Stimulated activated CD8-positive, alpha-beta memory T cell treated with anti-CD3 and anti-CD28 coated beads, Interleukin-15, amount 100 ng/mL, for 1 hour (primary cell): ENCODE measurements at regions not wholly inside any gene's neighbourhood (a gene's known extent, or its start where the extent isn't known, plus 50 kb on each side); places are given as distances from the start of the nearest gene placed in this dataset.

Source experiments
- DNase-seq: peaks from one replicate; pipeline ENCODE4 v3.0.0-alpha.2; 2020; ENCODE audit warnings: low read depth

DNA sequence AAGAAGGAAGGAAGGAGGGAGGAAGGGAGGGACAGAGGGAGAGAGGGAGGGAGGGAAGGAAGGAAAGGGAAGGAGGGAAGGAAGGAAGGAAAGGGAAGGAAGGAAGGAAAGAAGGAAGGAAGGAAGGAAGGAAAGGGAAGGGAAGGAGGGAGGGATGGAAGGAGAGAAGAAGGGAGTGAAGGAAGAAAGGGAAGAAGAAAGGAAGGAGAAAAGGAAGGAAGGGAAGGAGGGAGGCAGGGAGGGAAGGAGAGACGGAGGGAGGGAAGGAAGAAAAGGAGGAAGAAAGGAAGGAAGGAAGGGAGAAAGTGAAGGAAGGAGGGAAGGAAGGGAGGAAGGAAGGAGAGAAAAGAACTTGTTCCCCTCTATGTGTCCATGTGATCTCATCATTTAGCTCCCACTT is 465.0 kb downstream of the KCTD8 start:
- DNase-seq, result no peak

DNA sequence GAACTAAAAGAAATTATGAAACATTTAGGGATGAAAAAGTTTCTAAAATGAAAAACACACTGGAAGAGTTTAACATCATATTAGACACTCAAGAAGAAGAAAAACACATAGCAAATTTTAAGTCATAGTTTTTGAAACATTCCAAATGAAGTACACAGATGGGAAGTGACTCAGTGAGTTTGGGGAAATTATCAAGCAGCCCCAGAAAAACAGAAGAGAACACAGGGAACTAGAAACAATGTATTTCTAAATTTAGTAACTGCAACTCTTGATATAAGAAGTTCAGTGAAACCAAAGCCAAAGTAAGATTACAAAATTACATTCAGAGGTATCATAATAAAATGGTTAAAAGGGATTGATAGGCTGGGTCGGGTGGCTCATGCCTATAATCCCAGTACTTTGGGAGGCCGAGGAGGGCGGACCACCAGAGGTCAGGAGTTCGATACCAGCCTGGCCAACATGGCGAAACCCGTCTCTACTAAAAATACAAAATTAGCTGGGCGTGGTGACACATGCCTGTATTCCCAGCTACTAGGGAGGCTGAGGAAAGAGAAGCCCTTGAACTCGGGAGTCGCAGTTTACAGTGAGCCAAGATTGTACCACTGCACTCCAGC is 461.2 kb downstream of the KCTD8 start:
- DNase-seq, result no peak

DNA sequence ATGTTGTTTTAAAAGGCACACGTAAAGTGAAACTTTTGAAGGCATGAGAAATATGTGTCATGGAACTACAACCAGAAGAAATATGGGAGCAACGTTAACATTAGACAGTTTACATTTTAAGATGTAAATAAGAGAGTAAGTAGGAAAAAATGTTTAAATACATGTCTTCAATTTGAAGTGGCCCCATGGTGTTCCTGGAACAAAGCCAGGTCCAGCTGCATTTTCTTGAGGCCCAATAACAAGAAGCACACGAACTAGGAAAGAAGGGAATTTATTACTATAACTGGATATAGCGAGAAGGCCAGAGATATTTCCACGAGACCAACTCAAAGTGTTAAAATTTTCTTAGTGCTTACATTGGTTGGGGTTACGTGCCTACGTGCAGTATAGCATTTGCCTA is 458.1 kb downstream of the KCTD8 start:
- DNase-seq, result no peak

DNA sequence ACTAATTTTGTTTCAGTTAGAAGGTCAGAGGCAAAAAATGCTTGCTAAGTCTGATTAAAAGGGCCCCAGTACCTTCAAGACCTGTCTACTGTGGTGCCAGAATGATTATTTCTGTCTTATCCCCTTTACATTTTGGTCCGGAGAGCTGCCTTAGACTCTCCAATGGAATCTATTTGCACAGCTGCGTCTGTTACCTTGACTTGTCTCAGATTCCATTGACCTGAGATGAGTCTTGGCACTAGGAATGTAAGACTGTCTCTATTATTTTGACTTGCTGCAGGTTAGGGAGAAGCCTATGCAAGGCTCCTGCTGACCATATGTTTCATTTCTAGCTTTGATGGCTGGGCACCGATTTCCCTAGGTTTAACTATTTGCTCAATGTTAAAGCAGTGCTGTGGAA is 457.6 kb downstream of the KCTD8 start:
- DNase-seq, result no peak

DNA sequence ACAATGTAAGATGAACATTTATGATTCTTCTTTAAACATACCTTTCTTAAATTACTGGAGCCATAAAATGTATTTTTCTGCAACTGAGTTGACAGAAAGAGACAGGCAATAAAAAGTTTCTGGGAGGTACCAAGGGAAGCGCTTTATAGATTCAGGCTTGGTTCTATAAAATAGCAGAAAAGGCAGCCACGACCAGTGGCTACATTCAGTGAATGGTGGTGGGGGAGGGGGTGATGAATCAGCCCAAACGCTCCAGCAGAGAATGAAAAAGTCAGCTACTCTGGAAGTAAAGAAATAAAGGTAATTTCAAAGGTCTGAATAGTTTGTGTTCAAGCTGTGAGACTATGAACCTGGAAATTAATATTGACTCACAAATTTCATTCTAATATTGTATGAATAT is 456.1 kb downstream of the KCTD8 start:
- no peak for DNase-seq

GRCh38 chr4:43993196-43993902 is 455.3 kb downstream of the KCTD8 start:
- DNase-seq, result no peak

GRCh38 chr4:43999669-44000068 is 448.9 kb downstream of the KCTD8 start:
- no peak for DNase-seq

GRCh38 chr4:44002368-44002767 is 446.2 kb downstream of the KCTD8 start:
- DNase-seq, result no peak

GRCh38 chr4:44016570-44017421 is 431.8 kb downstream of the KCTD8 start:
- DNase-seq, result no peak

DNA sequence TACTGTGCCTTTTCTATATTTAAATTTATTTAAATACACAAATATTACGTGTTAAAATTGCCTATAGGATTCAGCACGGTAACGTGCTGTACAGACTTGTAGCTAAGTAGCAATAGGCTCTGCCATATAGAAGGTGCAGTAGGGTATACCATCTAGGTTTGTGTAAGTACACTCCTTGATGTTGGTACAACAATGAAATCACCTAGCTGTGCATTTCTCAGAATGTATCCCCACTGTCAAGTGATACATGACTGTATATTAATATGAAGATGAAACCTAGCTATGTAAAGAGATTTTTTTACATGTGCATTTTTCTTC is 431.2 kb downstream of the KCTD8 start:
- no peak for DNase-seq

DNA sequence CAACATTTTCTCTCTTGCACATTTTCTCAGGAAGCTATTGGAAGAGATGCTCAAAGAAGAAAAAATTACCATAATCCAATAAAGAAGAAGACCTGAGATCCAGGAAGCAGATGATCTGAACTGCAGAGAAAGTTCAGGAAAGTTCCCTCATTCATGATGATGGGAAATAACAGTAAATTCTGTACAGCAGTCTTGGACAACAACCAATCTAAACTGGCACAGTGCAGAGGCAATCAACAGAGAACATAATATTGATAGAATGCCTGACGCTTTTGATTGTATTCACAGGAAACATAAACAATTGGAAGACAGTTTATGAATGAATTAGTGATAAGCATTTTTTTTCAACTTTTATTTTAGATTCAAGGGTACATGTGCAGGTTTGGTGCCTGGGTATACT is 428.9 kb downstream of the KCTD8 start:
- DNase-seq, result no peak

- no peak for DNase-seq
Observed at GRCh38 chr4:44025376-44026020, 423.1 kb downstream of the KCTD8 start.

GRCh38 chr4:44038811-44039210 is 409.8 kb downstream of the KCTD8 start:
- DNase-seq, result no peak

DNA sequence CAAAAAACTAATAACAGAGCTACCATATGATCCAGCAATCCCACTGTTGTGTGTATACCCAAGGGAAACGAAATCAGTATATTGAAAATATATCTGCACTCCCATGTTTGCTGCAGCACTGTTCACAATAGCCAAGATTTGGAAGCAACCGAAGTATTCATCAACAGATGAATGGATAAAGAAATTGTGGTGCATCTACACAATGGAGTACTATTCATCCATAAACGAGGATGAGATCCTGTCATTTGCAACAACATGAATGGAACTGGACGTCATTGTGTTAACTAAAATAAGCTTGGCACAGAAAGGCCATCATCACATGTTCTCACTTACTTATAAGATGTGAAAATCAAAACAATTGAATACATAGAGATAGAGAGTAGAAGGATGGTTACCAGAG is 402.1 kb downstream of the KCTD8 start:
- no peak for DNase-seq

DNA sequence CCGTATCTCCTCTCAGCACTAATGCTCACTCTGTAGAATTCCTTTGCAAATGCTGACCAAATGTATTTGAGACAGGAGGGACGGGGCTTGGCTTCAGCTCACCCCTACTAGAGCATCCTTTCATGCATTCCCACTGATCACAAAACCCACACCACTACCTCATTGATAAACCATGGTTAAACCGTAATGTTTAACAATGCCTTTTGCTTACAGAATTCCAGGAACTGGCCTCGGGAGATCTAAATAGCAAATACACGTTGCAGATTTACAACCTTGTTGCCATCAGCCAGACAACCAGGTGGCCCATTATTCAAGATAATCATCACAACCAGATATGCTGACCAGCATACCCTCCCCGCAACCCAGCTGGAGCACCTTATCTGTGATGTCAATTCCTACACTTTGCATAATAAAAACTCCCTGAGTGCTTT is 391.9 kb downstream of the KCTD8 start:
- no peak for DNase-seq

GRCh38 chr4:44070843-44071242 is 377.8 kb downstream of the KCTD8 start:
- DNase-seq, result no peak

GRCh38 chr4:44071959-44072955 is 376.4 kb downstream of the KCTD8 start:
- no peak for DNase-seq

DNA sequence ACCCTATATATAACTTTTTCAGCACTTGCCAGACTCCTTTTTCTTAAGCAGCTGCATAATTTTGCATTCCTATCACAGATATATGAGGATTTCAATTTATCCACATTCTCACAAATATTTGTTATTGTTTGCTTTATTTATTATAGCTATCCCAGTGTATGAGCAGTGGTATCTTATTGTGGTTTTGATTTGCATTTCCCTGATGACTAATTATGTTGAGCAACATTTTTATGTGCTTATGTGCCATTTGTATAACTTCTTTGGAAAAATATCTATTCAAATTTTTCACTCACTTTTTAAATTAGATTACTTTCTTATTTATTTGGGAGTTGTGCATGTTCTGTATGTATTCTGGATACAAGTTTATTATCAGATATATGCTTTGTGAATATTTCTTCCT is 361.9 kb downstream of the KCTD8 start:
- no peak for DNase-seq

DNA sequence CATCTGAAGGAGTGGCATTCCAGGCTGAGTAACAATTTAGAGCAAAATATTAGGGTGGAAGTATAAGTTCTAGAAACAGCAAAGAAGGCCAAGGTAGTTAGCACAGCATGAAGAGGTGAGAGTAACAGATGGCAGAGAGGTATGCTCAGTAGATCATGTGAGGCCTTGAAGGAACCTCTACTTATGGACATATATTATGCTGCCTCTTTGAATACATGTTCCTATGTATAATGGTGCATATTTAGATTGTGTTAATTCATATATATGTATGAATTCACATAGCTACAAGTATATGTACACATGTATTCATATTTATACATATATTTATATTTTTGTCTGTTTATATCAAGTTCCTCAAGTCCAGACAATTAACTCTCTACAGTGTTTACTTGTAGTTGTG is 355.2 kb downstream of the KCTD8 start:
- no peak for DNase-seq

DNA sequence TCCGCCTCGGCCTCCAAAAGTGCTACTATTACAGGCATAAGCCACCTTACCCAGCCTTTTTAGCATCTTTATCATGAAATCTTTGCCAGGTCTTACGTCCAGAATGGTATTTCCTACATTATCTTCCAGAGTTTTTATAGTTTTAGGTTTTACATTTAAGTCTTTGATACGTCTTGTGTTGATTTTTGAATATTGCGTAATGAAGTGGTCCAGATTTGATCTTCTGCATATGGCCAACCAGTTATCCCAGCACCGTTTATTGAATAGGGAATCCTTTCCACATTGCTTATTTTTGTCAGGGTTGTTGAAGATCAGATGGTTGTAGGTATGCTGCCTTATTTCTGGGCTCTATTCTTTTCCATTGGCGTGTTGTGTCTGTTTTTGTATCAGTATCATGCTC is 349.6 kb downstream of the KCTD8 start:
- DNase-seq, result no peak

DNA sequence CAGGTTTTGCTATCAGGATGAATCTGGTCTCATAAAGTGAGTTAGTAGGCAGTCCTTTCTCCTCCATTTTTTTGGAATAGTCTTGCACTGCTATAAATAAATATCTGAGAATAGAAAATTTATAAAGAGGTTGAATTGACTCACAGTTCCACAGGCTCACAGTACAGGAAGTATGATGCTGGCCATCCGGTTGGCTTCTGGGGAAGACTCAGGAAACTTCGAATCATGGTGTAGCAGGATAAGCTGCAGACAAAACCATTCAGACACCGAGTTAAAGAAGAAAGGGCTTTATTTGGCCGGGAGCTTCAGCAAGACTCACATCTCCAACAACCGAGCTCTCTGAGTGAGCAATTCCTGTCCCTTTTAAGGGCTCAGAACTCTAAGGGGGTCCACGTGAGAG is 348.2 kb downstream of the KCTD8 start:
- DNase-seq, result no peak
